Immature natural killer cell (primary cell): ENCODE measurements at regions not wholly inside any gene's neighbourhood (a gene's known extent, or its start where the extent isn't known, plus 50 kb on each side); places are given as distances from the start of the nearest gene placed in this dataset.

Experiments used
- DNase-seq, 3 donors: peaks; one replicate each; pipeline ENCODE4 v3.0.0; 2022; ENCODE audit warnings: mixed read lengths in 1 of 3
- H3K27ac Mint-ChIP-seq, 6 donors: one replicate each; pipeline ENCODE4 v1.8.0; 2020; ENCODE audit warnings: mixed read lengths in 6 of 6, mild to moderate bottlenecking in 5 of 6, inconsistent platforms in 4 of 6, moderate library complexity in 3 of 6
- H3K27me3 Mint-ChIP-seq, 3 donors: one replicate each; pipeline ENCODE4 v1.8.0; 2020 to 2021; ENCODE audit warnings: low read depth in 3 of 3, mild to moderate bottlenecking in 3 of 3, mixed read lengths in 3 of 3, moderate library complexity in 3 of 3, inconsistent platforms in 1 of 3
- H3K36me3 Mint-ChIP-seq, 3 donors: one replicate each; pipeline ENCODE4 v1.8.0; 2020; ENCODE audit warnings: mixed read lengths in 3 of 3, inconsistent platforms in 2 of 3, mild to moderate bottlenecking in 2 of 3
- H3K4me1 Mint-ChIP-seq, 2 donors: one replicate each; pipeline ENCODE4 v1.8.0; 2020; ENCODE audit warnings: inconsistent platforms in 2 of 2, mild to moderate bottlenecking in 2 of 2, mixed read lengths in 2 of 2, moderate library complexity in 1 of 2
- H3K4me3 Mint-ChIP-seq, 5 donors: one replicate each; pipeline ENCODE4 v1.8.0; 2020; ENCODE audit warnings: mild to moderate bottlenecking in 5 of 5, mixed read lengths in 5 of 5, inconsistent platforms in 3 of 5, moderate library complexity in 3 of 5
- H3K9me3 Mint-ChIP-seq, 6 donors: one replicate each; pipeline ENCODE4 v1.8.0; 2020; ENCODE audit warnings: mild to moderate bottlenecking in 6 of 6, mixed read lengths in 6 of 6, inconsistent platforms in 4 of 6, moderate library complexity in 3 of 6

GRCh38 chr18:4658804-4659203 lies 203.7 kb upstream of the DLGAP1 start:
- Mint-ChIP-seq H3K9me3 (peaks cover 10 to 31% (median 22%) of the 10 kb centered on the region in 6 donors), H3K27ac (no peak overlapping the region), H3K27me3 (no peaks in the 10 kb centered on the region), H3K4me3 (no peak overlapping the region), H3K4me1 (no peaks in the 10 kb centered on the region), H3K36me3 (no peaks in the 10 kb centered on the region)
- no peak for DNase-seq

- Mint-ChIP-seq H3K27ac (no peak overlapping the region), H3K27me3 (peaks cover 0 to 4% (median 0%) of the 10 kb centered on the region in 3 donors), H3K4me3 (no peak overlapping the region), H3K9me3 (peaks cover 2 to 34% (median 13%) of the 10 kb centered on the region in 6 donors), H3K4me1 (no peaks in the 10 kb centered on the region), H3K36me3 (no peaks in the 10 kb centered on the region)
- no peak for DNase-seq
These were observed 198.3 kb upstream of the DLGAP1 start for GRCh38 chr18:4653418-4653817.

- DNase-seq: no peak
- Mint-ChIP-seq H3K9me3 (peaks cover 7 to 47% (median 21%) of the 10 kb centered on the region in 6 donors), H3K4me1 (no peaks in the 10 kb centered on the region), H3K27me3 (peaks cover 0 to 6% (median 0%) of the 10 kb centered on the region in 3 donors), H3K4me3 (no peak overlapping the region), H3K36me3 (no peaks in the 10 kb centered on the region), H3K27ac (no peak overlapping the region)
These were observed 186.8 kb upstream of the DLGAP1 start for GRCh38 chr18:4641771-4642368.

DNA sequence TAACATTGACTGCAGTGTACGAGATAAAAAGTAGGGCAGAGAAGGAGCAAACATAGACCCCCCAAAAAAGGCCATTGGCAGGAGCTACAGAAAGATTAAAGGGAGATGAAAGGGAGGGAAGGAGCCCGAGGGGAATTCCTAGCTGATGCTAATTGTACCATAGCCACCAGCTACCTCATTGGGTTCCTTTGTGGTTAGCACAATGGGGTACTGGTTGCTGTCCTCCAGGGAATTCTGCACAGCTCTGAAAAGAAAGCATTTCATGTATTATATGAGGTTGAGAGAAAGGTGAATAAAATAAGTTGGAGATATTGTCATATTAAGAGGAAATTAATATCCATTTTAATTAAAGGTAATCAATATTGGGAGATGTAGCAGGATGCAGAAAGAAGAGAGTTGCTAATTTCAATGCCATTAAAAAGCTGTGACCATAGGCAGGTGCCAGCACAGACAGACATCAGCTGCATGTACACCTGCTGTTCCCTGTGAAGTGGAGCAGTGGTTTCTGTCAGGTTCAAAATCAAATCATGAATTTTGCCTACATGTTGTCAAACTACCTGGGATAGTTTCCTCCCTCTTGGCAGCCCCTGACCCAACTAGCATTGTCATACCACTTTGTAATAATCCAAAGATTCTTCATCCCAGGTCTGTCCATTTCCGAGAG lies 185.4 kb upstream of the DLGAP1 start:
- H3K27me3 Mint-ChIP-seq: peaks cover 0 to 4% (median 0%) of the 10 kb centered on the region in 3 donors
- H3K36me3 Mint-ChIP-seq: no peaks in the 10 kb centered on the region
- no peak for DNase-seq
- no peak overlapping the region for H3K4me3 Mint-ChIP-seq
- H3K9me3 Mint-ChIP-seq: peaks cover 8 to 49% (median 21%) of the 10 kb centered on the region in 6 donors
- no peaks in the 10 kb centered on the region for H3K4me1 Mint-ChIP-seq
- no peak overlapping the region for H3K27ac Mint-ChIP-seq

- H3K36me3 Mint-ChIP-seq: no peaks in the 10 kb centered on the region
- no peaks in the 10 kb centered on the region for H3K4me1 Mint-ChIP-seq
- H3K9me3 Mint-ChIP-seq: peaks cover 7 to 53% (median 23%) of the 10 kb centered on the region in 6 donors
- no peak for DNase-seq
- no peak overlapping the region for H3K4me3 Mint-ChIP-seq
- peaks cover 0 to 4% (median 0%) of the 10 kb centered on the region in 3 donors for H3K27me3 Mint-ChIP-seq
- no peak overlapping the region for H3K27ac Mint-ChIP-seq
These were observed 184.7 kb upstream of the DLGAP1 start for GRCh38 chr18:4639628-4640310.

- H3K27ac Mint-ChIP-seq: no peak overlapping the region
- DNase-seq: no peak
- peaks cover 7 to 47% (median 22%) of the 10 kb centered on the region in 6 donors for H3K9me3 Mint-ChIP-seq
- peaks cover 0 to 5% (median 0%) of the 10 kb centered on the region in 3 donors for H3K27me3 Mint-ChIP-seq
- H3K4me1 Mint-ChIP-seq: no peaks in the 10 kb centered on the region
- no peaks in the 10 kb centered on the region for H3K36me3 Mint-ChIP-seq
- no peak overlapping the region for H3K4me3 Mint-ChIP-seq
These were observed 183.6 kb upstream of the DLGAP1 start for GRCh38 chr18:4638680-4639079.

DNA sequence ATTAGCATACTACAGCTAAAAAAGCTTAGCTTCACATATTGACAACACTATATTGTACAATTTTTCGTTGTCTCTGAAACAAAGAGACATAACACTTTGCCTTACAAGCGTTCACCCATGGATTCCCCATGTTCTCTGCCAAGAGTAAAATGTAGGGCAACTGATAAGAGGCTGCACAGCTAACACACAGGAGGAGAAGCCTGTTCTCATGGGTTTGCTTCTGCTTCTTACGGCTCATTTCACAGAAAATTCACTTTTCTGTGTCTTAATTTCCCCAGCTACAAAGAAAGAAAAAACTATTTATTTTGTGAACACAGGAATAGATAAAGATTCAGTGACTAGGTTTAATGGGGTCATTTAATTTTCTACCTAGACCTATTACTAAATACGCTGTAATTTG lies 182.8 kb upstream of the DLGAP1 start:
- Mint-ChIP-seq H3K9me3 (peaks cover 7 to 41% (median 21%) of the 10 kb centered on the region in 6 donors), H3K27me3 (peaks cover 0 to 6% (median 0%) of the 10 kb centered on the region in 3 donors), H3K4me3 (no peak overlapping the region), H3K4me1 (no peaks in the 10 kb centered on the region), H3K27ac (no peak overlapping the region), H3K36me3 (no peaks in the 10 kb centered on the region)
- DNase-seq: no peak

GRCh38 chr18:4636967-4637366 lies 181.9 kb upstream of the DLGAP1 start:
- DNase-seq: no peak
- H3K27me3 Mint-ChIP-seq: peaks cover 0 to 6% (median 0%) of the 10 kb centered on the region in 3 donors
- peaks cover 12 to 49% (median 27%) of the 10 kb centered on the region in 6 donors for H3K9me3 Mint-ChIP-seq
- H3K27ac Mint-ChIP-seq: no peak overlapping the region
- H3K36me3 Mint-ChIP-seq: no peaks in the 10 kb centered on the region
- H3K4me3 Mint-ChIP-seq: no peak overlapping the region
- no peaks in the 10 kb centered on the region for H3K4me1 Mint-ChIP-seq

DNA sequence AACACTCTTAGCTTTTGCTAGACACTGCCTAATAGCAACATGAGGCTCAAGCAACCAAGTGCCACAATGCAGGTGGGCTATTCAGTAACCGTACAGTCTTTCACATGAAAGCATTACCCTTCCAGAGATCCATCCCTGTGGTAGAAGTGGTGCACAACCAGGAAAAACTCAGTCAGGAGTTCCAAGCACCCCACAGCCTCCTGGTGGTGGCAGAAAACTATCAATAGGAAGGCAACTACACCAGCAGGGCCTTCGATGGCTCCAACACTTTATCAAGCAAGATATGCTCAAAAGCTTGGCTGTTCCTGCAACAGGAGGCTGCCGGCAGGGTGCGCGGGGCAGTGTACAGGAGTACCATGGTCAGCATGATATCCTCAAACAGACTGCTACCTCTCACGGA lies 176.1 kb upstream of the DLGAP1 start:
- H3K27me3 Mint-ChIP-seq: peaks cover 0 to 2% (median 0%) of the 10 kb centered on the region in 3 donors
- no peak overlapping the region for H3K27ac Mint-ChIP-seq
- no peak for DNase-seq
- H3K4me3 Mint-ChIP-seq: no peak overlapping the region
- H3K36me3 Mint-ChIP-seq: no peaks in the 10 kb centered on the region
- peaks cover 8 to 58% (median 20%) of the 10 kb centered on the region in 6 donors for H3K9me3 Mint-ChIP-seq
- H3K4me1 Mint-ChIP-seq: no peaks in the 10 kb centered on the region

- peaks cover 6 to 39% (median 13%) of the 10 kb centered on the region in 6 donors for H3K9me3 Mint-ChIP-seq
- no peak overlapping the region for H3K4me3 Mint-ChIP-seq
- no peaks in the 10 kb centered on the region for H3K4me1 Mint-ChIP-seq
- no peaks in the 10 kb centered on the region for H3K27me3 Mint-ChIP-seq
- peaks cover 0 to 4% (median 0%) of the 10 kb centered on the region in 3 donors for H3K36me3 Mint-ChIP-seq
- H3K27ac Mint-ChIP-seq: no peak overlapping the region
- DNase-seq: no peak
These were observed 150.1 kb upstream of the DLGAP1 start for GRCh38 chr18:4605212-4605611.

DNA sequence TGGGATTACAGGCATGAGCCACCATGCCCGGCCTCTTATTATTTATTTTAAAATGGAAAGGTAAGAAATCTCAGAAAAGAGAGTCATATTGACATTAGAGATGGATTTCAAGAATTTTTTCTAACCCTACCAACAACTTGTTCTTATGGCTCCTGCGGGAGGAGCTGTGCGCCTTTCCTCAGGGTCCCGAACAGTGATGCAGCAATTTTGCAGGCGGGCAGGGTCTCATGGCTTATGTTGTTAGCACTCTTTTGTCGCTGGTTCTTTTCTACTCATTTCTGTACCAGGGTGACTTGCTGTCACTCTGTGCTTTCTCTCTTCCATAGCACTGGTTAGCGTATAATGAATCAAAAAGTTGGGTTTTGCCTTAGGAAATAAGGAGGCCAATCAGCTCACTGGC lies 148.8 kb upstream of the DLGAP1 start:
- H3K27ac Mint-ChIP-seq: no peak overlapping the region
- peaks cover 5 to 39% (median 19%) of the 10 kb centered on the region in 6 donors for H3K9me3 Mint-ChIP-seq
- no peak overlapping the region for H3K4me3 Mint-ChIP-seq
- no peaks in the 10 kb centered on the region for H3K27me3 Mint-ChIP-seq
- peaks cover 0 to 4% (median 0%) of the 10 kb centered on the region in 3 donors for H3K36me3 Mint-ChIP-seq
- no peaks in the 10 kb centered on the region for H3K4me1 Mint-ChIP-seq
- DNase-seq: no peak

- Mint-ChIP-seq H3K36me3 (peaks cover 0 to 2% (median 0%) of the 10 kb centered on the region in 3 donors), H3K4me3 (no peak overlapping the region), H3K4me1 (no peaks in the 10 kb centered on the region), H3K9me3 (peaks cover 4 to 41% (median 22%) of the 10 kb centered on the region in 6 donors), H3K27me3 (no peaks in the 10 kb centered on the region), H3K27ac (no peak overlapping the region)
- no peak for DNase-seq
These were observed 144.2 kb upstream of the DLGAP1 start for GRCh38 chr18:4599312-4599711.

DNA sequence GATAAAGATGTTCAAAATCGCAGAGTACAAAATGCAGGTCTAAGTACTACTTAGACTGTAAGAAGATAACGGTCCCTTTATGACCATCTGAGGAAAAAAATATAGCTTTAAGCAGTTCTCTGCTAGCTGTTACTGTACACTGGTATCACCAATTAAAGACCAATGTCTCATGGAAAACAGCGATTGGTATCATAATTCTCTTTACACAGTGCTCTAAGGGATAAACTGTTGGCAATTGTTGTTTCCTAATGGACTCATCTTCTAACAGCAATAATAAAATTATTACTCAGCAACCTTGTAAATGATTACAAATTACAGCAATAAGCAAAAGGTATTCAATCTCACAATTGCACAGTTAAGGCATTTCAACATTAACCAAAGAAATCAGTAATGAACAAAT lies 142.2 kb upstream of the DLGAP1 start:
- no peaks in the 10 kb centered on the region for H3K36me3 Mint-ChIP-seq
- no peaks in the 10 kb centered on the region for H3K27me3 Mint-ChIP-seq
- DNase-seq: no peak
- peaks cover 6 to 43% (median 22%) of the 10 kb centered on the region in 6 donors for H3K9me3 Mint-ChIP-seq
- no peak overlapping the region for H3K27ac Mint-ChIP-seq
- no peak overlapping the region for H3K4me3 Mint-ChIP-seq
- H3K4me1 Mint-ChIP-seq: no peaks in the 10 kb centered on the region

- Mint-ChIP-seq H3K4me3 (no peak overlapping the region), H3K27me3 (no peaks in the 10 kb centered on the region), H3K27ac (no peak overlapping the region), H3K36me3 (no peaks in the 10 kb centered on the region), H3K9me3 (peaks cover 7 to 36% (median 28%) of the 10 kb centered on the region in 6 donors), H3K4me1 (no peaks in the 10 kb centered on the region)
- DNase-seq: no peak
These were observed 138.8 kb upstream of the DLGAP1 start for GRCh38 chr18:4593895-4594294.
